ENCODE measurements at regions not wholly inside any gene's neighbourhood (a gene's known extent, or its start where the extent isn't known, plus 50 kb on each side); places are given as distances from the start of the nearest gene placed in this dataset.

DNA sequence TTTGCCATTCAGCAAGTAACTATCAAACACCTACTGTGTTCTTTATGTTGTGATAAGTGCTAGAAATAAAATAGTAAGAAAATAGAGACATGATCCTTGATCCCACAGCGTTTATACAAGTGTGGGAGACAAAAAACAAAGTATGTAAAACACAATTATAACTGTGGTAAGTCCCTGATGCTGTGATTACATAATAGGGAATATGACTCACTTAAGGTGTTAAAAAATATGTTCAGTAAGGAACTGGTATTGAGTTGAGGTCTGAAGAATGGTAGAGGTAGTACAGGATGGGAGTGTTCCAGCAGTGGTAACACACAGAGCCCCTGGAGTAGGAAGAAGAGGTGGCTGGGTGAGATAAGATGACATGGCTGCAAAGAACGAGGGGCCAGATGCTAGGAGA is 132.1 kb upstream of the TMC3 start:
- TF ChIP-seq CTCF (IDR thresholded peaks at IDR 0.05) = no peak
- TF ChIP-seq, protein P1, sequence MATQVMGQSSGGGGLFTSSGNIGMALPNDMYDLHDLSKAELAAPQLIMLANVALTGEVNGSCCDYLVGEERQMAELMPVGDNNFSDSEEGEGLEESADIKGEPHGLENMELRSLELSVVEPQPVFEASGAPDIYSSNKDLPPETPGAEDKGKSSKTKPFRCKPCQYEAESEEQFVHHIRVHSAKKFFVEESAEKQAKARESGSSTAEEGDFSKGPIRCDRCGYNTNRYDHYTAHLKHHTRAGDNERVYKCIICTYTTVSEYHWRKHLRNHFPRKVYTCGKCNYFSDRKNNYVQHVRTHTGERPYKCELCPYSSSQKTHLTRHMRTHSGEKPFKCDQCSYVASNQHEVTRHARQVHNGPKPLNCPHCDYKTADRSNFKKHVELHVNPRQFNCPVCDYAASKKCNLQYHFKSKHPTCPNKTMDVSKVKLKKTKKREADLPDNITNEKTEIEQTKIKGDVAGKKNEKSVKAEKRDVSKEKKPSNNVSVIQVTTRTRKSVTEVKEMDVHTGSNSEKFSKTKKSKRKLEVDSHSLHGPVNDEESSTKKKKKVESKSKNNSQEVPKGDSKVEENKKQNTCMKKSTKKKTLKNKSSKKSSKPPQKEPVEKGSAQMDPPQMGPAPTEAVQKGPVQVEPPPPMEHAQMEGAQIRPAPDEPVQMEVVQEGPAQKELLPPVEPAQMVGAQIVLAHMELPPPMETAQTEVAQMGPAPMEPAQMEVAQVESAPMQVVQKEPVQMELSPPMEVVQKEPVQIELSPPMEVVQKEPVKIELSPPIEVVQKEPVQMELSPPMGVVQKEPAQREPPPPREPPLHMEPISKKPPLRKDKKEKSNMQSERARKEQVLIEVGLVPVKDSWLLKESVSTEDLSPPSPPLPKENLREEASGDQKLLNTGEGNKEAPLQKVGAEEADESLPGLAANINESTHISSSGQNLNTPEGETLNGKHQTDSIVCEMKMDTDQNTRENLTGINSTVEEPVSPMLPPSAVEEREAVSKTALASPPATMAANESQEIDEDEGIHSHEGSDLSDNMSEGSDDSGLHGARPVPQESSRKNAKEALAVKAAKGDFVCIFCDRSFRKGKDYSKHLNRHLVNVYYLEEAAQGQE (IDR thresholded peaks at IDR 0.05; ENCODE audit: insufficient read depth in 1 of 2, low read depth in 2 of 2, low read length in 1 of 2) = no peak
